ENCODE measurements at regions not wholly inside any gene's neighbourhood (a gene's known extent, or its start where the extent isn't known, plus 50 kb on each side); places are given as distances from the start of the nearest gene placed in this dataset.

GRCh38 chr10:63698787-63699150 is 177.6 kb downstream of the REEP3 start (continued):
- TF ChIP-seq ZNF552 (CRISPR knock-in tag; IDR thresholded peaks at IDR 0.05; ENCODE audit: borderline replicate concordance) (no peak), ATF1 (CRISPR knock-in tag; IDR thresholded peaks at IDR 0.05) (no peak), GPN1 (CRISPR knock-in tag; IDR thresholded peaks at IDR 0.05; ENCODE audit: borderline replicate concordance) (no peak), MEIS2 (CRISPR knock-in tag; IDR thresholded peaks at IDR 0.05) (no peak), ZNF124 (CRISPR knock-in tag; IDR thresholded peaks at IDR 0.05) (no peak), SYNCRIP (IDR thresholded peaks at IDR 0.05; ENCODE audit: insufficient read depth, low read depth, low read length) (no peak), ZKSCAN8 (CRISPR knock-in tag; IDR thresholded peaks at IDR 0.05; ENCODE audit: borderline replicate concordance) (no peak)

DNA sequence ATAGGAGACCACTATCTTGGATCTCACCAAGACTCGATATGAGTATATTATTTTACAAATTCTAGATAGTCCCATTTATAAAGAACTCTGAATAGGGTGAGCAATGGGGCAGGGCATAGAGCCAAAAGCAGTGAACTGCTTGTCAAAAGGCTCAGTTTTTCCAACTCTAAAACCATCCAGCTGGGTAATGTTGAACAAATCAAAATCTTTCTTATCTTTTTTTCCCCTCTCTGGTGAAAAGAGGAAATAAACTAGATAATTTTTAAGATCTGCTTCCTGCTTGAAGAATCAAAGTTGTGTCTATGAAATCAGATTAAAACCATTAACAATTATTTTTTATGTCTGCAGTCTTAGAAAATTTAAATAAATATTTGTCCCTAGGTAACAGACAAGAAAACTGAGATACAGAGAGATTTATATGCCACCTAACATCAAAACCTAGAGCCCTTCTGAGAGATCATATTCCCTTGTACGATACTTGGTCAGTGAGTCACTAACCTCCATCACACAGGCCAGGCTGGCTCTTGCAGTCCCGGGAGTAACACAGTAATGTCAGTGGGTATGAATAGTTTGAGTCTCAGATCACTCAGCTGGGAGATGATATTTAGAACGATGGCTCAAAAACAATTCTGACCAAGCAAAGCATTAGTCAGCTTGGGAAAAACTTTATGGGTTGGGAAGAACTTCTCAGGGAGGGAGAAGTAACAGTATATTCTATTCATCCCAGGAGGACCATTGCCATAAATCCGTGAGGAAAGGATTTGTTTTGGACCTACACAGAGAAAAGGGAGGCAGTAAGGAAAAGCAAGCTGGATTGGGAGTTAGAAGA is 178.8 kb downstream of the REEP3 start:
- H3K4me2 ChIP-seq (ENCODE audit: low read depth, low read length): no peak overlapping the region
- in situ Hi-C loops (cut with HindIII; ENCODE audit: extremely low pct_ligation_motif_present, low pct_unique_long_range_greater_than_20kb): no loop called here
- POLR2A ChIA-PET: no interaction called here
- no peak overlapping the region for H3K9ac ChIP-seq (ENCODE audit: insufficient read depth, low read depth, low read length)
- TF ChIP-seq SRSF9 (IDR thresholded peaks at IDR 0.05; ENCODE audit: borderline replicate concordance, insufficient read depth, low read depth, low read length, poor library complexity, severe bottlenecking) (no peak), ZNF614 (CRISPR knock-in tag; IDR thresholded peaks at IDR 0.05; ENCODE audit: borderline replicate concordance) (no peak), SKI (IDR thresholded peaks at IDR 0.05; ENCODE audit: partially characterized antibody) (no peak), ARNT (IDR thresholded peaks at IDR 0.05) (no peak), IRX3 (CRISPR knock-in tag; IDR thresholded peaks at IDR 0.05; ENCODE audit: borderline replicate concordance, low read depth) (no peak), NCOA1 (CRISPR knock-in tag; IDR thresholded peaks at IDR 0.05) (no peak), KIAA2018 (CRISPR knock-in tag; IDR thresholded peaks at IDR 0.05; ENCODE audit: borderline replicate concordance) (no peak), NFATC3 (CRISPR knock-in tag; IDR thresholded peaks at IDR 0.05) (no peak), TCF7L2 (IDR thresholded peaks at IDR 0.05; ENCODE audit: low read depth, low read length) (no peak)
- CTCF ChIA-PET (ENCODE audit: low intra/inter-chr PET ratio, low total read pairs): no interaction called here
- H3K4me1 ChIP-seq (ENCODE audit: insufficient read depth, low read length): no peaks in the 10 kb centered on the region
- WGBS (ENCODE audit: low lambda C conversion rate): 0% methylated on average over 5 of the region's 5 CpGs
- H3K9me3 ChIP-seq (ENCODE audit: low read length): no peaks in the 10 kb centered on the region
- H3K27me3 ChIP-seq (ENCODE audit: control insufficient read depth in 1 of 2, insufficient read depth in 2 of 2, low read length in 2 of 2): no peaks in the 10 kb centered on the region
- no peaks in the 10 kb centered on the region for H3K79me2 ChIP-seq (ENCODE audit: insufficient read depth, low read length)
- H3K36me3 ChIP-seq (replicated peaks in 1 of 2; ENCODE audit: control insufficient read depth in 1 of 2, insufficient read depth in 2 of 2, low read length in 2 of 2): no peaks in the 10 kb centered on the region
- no peak overlapping the region for H3K4me3 ChIP-seq (replicated peaks in 1 of 3; ENCODE audit: insufficient read depth in 1 of 3, low read depth in 2 of 3, low read length in 3 of 3)
- ATAC-seq (no peak), DNase-seq (ENCODE audit: low spot score) (no peak), FAIRE-seq (no peak)
- no TSS peak for BruUV-seq (replicated peaks)
- no peaks in the 10 kb centered on the region for H4K20me1 ChIP-seq (ENCODE audit: insufficient read depth, low read length)
- intact Hi-C loops (cut with micrococcal nuclease; ENCODE audit: unreplicated experiment): no loop called here
- no peak overlapping the region for H3K27ac ChIP-seq (ENCODE audit: extremely low read length, insufficient read depth, low read length)
- H2AFZ ChIP-seq (ENCODE audit: low read length): no peak overlapping the region

Data from HepG2 (cell line).